AG10803 (cell line): ENCODE measurements at regions not wholly inside any gene's neighbourhood (a gene's known extent, or its start where the extent isn't known, plus 50 kb on each side); places are given as distances from the start of the nearest gene placed in this dataset.

Experiments used
- DNase-seq: peaks from one replicate; pipeline ENCODE4 v3.0.0; 2010; ENCODE audit warnings: low read depth
- H3K4me3 ChIP-seq: 2 replicates; pipeline ENCODE4 v1.5.1; 2011; ENCODE audit warnings: mild to moderate bottlenecking, low read length, control low read depth
- TF ChIP-seq, protein P1 (sequence below): conservative IDR thresholded peaks from 2 replicates; pipeline ENCODE4 v1.5.1; 2011; ENCODE audit warnings: mild to moderate bottlenecking, low read length, control low read depth, inconsistent platforms

DNA sequence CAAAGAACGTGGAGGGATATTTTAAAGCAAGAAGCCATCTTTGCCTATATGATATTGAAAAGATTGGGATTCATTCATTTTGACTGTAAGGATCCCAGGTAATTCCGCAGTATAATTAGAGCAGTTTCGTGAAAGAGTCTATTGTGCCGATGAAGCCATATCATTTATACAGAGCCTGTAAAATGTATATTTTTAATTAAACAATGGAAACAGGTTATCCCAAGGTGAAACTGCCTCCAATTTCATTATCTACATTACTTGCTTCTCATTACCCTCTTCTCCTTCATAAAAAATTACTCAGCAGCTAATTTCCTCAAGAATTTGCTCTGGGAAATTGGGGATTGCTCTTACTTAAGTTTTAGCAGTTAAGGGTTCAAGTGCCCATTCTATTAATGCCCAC, 444.1 kb downstream of the SOCS6 start:
- DNase-seq, result no peak
- H3K4me3 ChIP-seq, result no peak overlapping the region
- TF ChIP-seq, protein P1, sequence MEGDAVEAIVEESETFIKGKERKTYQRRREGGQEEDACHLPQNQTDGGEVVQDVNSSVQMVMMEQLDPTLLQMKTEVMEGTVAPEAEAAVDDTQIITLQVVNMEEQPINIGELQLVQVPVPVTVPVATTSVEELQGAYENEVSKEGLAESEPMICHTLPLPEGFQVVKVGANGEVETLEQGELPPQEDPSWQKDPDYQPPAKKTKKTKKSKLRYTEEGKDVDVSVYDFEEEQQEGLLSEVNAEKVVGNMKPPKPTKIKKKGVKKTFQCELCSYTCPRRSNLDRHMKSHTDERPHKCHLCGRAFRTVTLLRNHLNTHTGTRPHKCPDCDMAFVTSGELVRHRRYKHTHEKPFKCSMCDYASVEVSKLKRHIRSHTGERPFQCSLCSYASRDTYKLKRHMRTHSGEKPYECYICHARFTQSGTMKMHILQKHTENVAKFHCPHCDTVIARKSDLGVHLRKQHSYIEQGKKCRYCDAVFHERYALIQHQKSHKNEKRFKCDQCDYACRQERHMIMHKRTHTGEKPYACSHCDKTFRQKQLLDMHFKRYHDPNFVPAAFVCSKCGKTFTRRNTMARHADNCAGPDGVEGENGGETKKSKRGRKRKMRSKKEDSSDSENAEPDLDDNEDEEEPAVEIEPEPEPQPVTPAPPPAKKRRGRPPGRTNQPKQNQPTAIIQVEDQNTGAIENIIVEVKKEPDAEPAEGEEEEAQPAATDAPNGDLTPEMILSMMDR, result no peak

DNA sequence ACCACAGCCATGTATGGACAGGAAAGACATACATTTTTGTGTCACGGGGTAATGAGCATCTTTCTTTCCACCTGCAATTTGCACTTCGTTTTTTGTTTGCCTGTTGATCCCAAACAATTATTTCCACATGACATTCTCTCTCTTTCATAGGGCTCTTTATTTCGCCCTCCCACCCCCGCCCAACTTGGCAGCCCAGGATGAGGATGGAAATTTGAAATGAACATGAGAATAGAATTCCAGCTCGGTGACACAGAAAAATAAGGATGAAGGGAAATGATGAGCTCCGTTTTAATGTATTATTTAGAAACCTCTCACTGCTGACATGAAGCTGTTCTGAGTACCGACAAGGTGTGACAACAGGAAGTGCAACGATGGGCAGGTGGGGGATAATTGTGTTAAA, 443.3 kb downstream of the SOCS6 start:
- DNase-seq, result no peak
- TF ChIP-seq, protein P1, result no peak
- H3K4me3 ChIP-seq, result no peak overlapping the region

DNA sequence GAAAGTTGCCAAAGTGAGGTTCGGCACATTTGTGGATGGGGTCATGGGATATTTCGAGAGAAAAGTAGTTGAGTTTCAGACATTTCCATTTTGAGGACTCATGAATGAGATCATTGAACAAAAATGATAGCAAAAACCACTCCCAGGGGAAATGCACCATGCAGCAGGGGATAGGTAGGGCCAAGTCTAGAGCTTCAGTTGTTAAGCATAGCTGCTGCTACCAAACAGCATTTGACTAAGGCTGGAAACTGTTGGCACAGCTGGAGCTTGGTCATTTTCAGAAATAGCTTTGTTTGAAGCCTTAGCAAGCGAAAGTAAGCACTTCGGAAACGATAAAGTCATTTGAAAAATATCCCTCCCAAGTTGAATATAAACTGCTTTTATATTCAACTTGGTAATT, 431.8 kb downstream of the SOCS6 start:
- no peak overlapping the region for H3K4me3 ChIP-seq
- no peak for DNase-seq
- TF ChIP-seq, protein P1, result no peak

DNA sequence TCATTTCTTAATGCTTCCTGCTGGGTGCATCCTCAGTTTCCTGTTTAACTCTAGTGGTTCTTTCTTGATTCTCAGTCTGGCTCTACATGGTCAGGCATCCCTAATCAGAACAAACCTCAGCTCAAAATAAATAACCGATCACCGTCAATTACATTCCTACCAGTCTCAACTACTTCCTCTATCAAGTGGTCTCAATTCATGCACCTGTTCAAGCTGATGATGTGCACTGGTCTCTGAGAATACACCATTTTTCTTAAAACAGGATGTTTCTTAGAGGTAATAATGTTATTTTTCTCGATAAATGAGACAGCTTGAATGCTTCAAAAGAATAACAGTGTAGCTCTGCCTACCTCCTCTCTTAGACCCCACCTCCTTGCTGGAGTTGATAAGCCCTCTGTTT, 420.9 kb downstream of the SOCS6 start:
- TF ChIP-seq, protein P1, result no peak
- DNase-seq, result no peak
- H3K4me3 ChIP-seq, result no peak overlapping the region

DNA sequence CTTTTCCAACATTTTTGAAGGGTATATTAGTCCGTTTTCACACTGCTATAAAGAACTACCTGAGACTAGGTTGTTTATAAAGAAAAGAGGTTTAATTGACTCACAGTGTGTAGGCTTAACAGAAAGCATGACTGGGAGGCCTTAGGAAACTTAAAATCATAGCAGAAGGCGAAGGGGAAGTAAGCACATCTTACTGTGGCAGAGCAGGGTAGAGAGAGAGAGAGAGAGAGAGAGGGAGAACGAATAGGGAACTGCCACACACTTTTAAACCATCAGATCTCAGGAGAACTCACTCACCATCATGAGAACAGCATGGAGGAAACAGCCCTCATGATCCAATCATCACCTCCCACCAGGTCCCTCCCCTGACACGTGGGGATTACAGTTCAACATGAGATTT, 420.3 kb downstream of the SOCS6 start:
- TF ChIP-seq, protein P1, result no peak
- H3K4me3 ChIP-seq, result no peak overlapping the region
- no peak for DNase-seq

DNA sequence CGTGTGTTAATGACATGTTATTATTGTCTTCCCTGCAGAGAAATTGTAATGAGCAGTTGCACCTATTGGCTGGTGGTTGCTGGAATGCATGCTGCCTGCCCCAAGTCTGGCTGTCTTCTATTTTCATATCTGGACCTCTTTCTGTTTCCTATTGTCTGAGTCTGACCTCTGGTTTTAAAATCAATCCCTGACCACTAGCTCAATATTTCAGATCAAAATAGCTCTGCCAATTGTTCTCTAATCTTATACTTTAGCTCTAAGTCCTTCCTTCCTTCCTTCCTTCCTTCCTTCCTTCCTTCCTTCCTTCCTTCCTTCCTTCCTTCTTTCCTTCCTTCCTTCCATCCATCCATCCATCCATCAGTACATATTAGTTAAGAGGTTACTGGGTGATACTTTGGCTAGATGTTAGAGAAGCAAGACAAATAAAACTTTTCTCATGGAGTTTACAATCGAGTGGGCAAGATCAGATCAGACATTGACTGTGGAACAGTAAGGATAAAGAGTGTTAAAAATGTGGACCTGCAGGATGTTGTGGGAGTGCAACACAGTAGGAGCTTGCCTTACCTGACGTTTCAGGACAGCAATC, 417.1 kb downstream of the SOCS6 start:
- TF ChIP-seq, protein P1, result no peak

DNA sequence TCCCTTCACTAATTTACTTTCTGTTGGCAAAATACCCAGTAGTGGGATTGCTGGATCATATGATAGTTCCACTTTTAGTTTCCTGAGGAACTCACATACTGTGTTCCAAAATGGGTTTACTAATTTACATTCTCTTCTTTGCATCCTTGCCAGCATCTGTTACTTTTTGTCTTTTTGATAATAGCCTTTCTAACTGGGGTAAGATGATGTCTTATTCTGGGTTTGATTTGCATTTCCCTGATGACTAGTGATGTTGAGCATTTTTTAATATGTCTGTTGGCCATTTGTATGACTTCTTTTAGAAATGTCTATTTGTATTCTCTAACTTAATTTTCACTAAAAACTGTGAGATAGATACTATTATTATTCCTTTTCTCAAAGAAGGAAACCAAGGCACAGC, 411.7 kb downstream of the SOCS6 start:
- DNase-seq, result no peak
- TF ChIP-seq, protein P1, result no peak

More for the DNA sequence above, 417.1 kb downstream of the SOCS6 start:
- H3K4me3 ChIP-seq, result no peak overlapping the region
- DNase-seq, result no peak

More for the DNA sequence above, 411.7 kb downstream of the SOCS6 start:
- H3K4me3 ChIP-seq, result no peak overlapping the region
